Right renal pelvis (tissue), 4 donors: ENCODE measurements at regions not wholly inside any gene's neighbourhood (a gene's known extent, or its start where the extent isn't known, plus 50 kb on each side); places are given as distances from the start of the nearest gene placed in this dataset.

Experiments used
- DNase-seq, 4 donors: peaks; one replicate each; pipeline ENCODE4 v3.0.0-alpha.2; 2013; ENCODE audit warnings: low read depth in 4 of 4, low spot score in 3 of 4, missing footprints in 1 of 4

DNA sequence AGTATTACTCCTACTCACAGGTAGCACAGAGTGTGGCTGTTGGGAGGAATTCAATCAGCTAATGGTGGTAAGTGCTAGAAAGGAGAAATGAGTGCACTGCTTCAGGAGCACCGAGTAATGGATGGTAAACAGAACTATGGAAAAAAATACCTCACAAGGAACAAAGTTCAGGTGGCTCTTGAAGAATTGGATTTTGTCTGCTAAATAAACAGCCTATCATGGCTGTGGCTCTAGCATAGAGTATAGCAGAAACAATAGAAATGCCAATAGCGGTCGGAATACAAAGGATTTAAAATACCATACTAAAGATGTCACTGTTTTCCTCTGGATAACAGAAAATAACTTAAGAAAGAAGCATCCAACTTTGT lies 482.5 kb downstream of the NUP35 start:
- no peak for DNase-seq

DNA sequence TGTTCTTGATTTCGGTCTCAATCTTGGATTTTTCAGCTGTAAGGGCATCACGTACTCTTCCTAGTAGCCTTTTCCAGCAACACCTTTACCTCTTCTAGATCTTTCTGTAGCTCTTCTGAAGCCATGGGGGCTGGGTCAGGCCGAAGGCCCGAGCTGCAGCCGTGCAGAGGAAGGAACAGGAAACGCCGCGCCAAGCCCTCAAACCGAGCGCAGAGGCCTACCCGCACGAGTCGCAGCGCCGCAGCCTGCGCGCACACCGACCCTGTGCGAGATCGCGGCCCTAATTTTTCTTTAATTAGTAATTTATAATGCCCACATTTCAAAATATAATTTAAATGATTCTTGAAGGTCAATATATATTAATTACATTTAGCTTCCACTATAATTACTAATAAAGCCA lies 483.8 kb downstream of the NUP35 start:
- no peak for DNase-seq

DNA sequence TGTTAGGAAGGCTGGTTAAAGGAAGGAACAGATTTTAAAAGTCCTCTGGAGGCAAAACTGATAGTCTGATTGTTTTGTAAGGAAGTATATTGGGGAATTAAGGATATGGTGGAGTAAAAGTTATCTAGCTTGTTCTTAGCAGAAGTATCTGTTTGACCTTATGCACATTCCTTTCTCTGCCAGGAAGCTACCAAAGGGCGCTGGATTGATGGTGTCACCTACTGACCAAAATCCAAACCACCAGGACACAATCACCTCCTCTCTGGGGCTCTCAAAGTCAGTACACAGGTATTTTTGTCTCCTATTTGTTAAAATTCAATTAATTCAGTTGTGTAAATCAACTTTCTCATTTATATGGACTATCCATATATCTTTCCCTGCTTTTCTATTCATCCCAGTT lies 484.5 kb downstream of the NUP35 start:
- DNase-seq = no peak

DNA sequence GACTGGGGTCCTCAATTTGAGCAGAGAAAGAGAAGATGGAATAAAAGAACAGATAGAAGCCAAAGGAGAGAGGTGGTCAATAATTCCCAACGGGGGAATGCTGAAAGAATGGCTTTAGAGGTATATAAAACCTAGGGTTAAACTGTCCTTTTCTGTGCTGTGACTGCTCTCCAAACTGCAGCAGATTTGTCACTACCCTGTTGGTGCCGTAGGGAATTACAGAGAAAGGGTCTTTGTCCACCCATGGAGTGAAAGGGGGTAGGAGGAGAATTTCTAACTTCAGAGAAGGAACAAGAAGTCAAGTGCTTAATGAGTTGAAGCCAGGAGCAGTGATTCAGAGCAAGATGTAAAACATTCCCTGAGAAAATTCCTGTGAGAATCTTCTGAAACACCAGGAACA lies 486.5 kb downstream of the NUP35 start:
- no peak for DNase-seq

DNA sequence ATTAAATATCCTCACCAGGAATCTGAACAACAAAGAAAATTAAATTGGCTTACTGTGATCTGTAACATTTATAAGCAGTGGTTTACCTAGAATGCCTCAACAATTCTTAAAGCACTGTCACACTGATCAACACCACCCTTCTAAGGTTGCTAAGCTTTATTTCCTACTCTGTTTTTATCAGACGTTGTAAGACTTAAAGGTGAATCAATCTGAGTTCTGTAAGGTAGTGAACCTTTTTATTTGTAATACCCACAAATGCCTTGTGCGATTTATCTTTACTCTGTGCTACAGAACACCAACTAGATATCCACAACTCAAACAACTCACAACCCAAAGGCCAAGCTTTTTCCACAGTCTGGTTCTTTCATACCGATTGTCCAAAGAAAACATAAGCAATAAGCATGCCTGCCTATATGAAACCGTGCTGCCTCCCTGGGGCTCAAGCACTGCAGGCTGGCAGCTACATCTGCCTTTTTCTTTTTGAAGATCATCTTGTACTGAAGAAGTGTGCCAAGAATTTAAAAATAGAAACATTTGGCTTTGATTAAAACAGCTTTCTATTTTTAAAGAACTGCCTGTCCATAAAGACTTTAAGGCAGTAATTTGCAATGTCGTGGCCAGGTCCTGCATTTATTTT lies 490.7 kb downstream of the NUP35 start:
- DNase-seq = no peak

DNA sequence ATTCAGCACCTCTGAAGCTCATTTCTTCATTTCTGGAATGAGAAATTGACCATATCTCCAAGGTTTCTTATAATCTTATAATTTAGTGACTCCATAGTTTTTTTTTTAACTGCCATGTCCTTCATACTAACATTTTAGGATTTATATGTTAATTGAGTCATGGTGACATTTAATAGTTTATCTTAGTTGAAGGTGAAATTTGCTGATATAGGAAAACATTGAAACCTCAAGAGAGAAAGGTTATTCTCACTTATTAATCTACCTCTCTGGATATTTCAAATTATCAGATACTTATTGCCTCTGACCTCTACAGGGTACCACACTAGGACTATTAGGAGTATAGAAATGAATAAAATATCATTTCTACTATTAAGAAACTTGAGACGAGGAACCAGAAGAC lies 499.0 kb downstream of the NUP35 start:
- DNase-seq = no peak

DNA sequence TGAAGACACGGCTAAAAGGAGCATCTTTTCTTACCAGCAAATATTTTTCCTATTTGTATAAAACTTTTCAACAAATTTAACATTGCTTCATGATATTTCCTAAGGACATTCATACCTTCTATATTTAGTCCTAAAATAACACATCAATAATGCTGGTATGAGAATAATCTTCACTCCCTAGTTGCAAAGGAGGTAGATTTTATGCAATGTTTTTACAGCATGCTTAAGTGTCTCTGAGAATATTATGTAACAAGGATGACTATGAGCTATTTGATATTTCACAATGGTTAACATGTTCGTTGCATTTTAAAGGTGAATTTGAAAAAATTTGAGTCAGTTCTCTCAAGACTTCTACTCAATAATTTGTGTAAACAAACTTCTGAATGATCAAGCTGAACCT lies 506.7 kb downstream of the NUP35 start:
- no peak for DNase-seq

DNA sequence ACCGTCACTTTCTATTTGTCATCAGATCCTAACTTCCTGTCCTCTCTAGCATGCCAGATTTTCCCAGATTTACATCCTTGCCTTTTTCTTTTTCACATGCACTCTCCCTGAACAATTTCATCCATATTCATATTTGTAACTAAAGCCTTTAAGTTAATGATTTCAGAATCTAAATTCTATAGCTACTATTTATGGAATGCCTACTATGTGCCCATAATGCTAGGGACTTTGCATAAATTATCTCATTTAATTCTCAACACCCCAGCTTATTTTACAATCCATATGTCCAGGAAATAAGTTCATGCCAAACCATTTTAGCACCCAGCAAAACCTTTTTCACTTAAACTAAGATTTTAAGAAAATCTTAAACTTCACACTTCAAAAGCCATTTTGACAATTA lies 531.9 kb downstream of the NUP35 start:
- DNase-seq = no peak

DNA sequence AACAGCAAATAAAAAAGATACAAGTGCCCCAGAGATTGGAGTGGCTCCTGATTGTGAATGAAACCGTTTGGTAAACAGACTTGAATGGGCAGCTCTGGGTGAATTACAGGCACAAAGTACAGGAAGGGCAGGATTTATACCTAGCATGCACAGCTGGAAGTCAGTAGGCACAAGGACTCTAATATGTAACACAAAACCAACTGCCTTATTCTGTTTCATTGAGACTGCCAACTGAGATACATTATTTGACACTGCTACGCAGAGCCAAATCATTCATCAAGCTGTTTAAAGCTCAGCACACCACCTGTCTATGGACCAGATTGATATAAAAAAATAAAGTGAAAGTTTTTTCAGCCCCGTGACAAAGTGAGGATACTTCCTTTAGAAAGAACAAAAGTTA lies 541.2 kb downstream of the NUP35 start:
- no peak for DNase-seq

DNA sequence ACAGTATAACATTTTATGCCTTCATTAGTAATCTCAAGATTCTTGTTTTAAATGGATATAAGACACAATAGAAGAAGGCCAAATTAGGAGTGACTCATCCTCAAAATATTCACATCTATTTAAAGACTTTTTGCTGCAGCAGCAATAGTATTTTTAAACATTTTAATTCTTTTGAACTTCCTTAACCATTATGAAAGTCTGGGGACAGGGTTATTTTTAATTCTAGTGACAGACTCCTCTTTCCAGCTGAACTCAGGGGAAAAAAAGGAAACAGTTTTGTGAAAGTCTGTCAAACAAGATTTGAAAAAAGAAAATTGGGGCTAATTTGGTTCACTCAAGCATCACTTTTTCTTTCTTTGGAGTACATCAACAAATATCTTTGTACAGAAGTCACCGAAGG lies 541.8 kb downstream of the NUP35 start:
- no peak for DNase-seq

DNA sequence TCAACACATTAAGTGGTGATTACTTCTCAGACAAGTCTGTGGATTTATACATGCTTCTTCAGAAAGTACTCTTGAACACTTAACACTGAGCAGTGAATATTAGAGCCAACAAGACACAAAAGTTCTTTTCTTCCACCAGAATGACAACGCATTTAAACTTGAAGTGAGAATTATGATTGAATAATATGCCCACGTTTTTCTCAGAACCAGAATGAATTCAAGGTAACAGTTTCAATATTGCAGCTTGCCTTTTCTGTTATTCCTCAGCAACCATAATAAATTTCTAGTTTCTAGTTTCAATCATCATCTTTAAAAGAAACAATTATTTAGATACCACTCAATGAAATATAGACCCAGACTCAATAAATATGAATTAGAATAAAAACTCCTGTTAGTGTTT lies 547.0 kb downstream of the NUP35 start:
- no peak for DNase-seq

DNA sequence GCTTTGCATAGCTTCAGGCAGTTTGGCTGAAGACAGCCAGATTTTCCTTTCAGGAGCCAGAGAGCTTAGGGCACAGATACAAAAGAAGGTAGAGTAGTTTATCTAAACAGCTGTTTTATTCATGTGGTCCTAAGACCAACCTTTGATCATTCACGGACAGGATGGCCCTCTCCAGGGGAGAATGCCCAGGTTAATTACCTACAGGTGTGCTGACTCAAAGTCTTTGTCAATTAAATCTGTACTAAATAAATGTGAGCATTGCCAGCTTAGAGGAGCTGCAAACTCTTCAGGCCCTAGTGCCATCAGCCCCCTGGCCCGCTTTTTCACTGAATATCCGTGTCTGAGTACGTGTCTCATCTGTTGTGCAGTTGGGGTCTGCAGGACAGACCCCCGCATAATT lies 554.7 kb downstream of the NUP35 start:
- DNase-seq = no peak

DNA sequence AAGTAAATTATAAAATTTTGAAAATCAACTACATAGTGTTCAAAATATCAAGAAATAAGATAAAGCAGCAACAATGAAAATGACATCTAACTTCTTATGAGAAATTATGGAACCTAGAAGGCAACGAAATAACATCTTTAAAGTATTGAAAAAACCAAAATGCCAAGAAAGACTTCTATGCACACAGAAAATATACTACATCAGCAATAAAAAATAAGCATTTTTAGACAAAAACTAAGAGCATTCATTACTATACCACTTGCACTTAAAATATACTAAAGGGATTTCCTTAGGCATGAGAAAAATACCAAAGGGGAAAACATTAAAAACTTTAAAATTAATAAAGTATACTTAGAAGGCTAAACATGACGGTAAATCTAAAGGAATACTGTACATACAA lies 556.3 kb downstream of the NUP35 start:
- DNase-seq = no peak

DNA sequence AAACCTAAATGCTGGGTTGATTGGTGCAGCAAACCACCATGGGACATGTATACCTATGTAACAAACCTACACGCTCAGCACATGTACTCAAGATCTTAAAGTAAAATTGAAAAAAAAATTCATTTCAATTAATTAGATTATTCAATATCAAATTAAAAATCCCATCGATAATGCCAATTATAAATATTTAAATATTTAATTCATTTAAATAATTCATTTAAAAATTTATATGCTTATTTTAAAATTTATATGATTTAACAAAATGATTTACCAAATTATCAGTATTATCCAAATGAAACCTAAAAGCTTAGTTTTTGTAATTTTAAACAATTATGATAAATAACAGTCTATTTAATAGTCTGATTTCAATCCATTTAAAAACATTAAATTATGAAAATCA lies 560.4 kb downstream of the NUP35 start:
- DNase-seq = no peak

DNA sequence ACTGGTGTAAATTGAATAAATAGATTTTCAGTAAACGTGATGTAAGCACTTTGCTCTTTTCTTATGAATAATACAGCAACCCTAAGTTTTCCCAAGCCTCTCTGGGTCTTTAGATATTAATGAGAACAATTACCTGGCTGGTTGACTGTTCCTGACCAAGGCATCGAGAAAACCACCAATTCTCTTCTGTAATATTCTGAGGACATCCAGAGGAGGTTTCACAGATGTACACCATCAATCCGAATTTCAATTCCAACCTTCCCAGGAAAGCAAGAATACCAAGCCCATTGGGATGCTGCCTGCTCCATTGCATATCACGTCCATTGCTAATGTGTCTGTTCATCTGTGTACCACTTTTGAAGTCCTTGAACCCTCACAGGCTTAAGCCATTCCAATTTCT lies 571.8 kb downstream of the NUP35 start:
- DNase-seq = no peak

DNA sequence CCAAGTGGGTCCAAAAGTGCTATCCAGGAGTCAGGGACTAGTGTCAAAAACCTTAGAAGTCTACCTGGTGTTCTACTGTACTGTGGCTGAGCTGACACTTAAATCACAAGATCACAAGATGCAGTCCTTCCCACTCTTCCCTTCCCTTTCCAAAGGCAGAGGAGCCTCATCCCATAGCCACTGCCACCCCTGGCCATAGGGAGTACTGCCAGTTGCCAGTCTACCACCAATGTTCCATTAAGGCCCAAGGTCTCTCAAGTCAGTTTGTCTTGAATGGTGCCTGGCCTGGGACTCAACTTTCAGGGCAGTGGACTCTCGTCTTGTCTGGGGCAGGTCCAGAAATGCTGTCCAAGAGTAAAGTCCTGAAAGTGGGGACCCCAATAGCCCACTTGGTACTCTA lies 585.6 kb downstream of the NUP35 start:
- DNase-seq = no peak

DNA sequence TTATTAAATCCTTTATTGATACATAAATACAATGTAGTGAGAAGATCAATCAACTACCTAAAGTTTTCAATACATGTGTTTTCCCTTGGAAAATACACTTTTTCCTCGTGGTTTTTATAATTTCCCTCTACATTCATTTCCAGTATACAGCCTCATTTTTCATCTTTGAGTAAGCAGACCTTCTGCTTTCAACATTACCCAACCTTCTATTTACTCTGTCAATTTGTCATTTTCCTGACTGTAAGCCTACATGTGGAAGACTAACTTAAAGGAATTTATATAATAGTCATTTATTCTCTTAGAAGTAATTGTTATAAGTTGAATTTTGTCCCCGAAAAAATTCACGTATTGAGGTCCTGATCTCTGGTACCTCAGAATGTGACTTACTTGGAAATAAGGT lies 594.0 kb downstream of the NUP35 start:
- no peak for DNase-seq

DNA sequence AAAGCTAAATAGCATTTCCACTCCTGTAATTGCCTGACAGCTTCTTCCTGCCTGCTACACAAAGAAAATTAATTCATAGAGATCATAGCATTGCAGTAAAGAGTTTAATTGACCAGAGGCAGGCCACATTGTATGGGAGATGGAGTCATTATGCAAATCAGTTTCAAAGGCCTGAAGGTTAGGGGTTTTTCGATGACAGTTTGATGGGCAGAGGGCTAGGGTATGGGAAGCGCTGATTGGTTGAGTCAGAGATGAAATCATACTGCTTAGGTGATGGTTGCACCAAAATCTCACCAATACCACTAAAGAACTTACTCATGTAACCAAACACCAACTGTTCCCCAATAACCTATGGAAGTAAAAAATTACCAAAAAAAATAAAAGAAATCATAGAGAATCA lies 599.0 kb downstream of the NUP35 start:
- DNase-seq = no peak

DNA sequence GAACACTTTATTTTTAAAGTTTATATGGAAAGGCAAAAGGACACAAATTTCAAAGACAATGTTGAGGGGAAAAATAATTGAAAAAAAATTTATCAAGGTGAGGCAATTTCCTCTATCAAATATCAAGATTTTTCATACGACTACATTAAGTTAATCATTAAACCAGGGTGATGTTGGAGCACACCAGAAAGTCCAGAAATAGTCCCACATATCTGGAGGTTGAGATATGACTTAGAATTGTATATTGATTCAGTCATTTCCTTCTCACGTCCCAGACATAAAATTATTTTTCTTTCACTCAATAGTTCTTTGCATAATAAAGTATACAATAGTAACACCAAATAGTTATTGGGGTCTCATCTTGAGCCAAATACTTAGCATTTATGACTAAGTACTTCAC lies 605.1 kb downstream of the NUP35 start:
- no peak for DNase-seq

DNA sequence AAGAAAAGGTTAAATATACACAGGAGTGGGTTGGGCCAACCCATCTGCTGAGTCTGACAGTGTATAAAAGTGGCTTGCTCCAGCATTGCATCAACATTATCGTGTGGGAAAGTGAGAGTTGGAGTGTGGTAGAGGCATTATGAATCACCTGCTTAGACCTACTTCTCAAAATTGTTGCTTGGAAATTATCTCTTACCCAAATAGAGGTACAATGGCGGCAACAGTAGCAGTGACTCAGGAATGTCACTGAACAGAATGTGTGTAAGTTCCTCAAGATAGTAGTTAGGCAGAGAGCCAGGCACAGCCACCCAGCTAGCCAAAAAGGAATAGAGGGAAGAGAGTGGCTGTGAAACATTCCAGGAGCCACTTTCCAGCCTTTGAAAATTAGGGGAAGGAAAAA lies 616.0 kb downstream of the NUP35 start:
- DNase-seq = no peak

DNA sequence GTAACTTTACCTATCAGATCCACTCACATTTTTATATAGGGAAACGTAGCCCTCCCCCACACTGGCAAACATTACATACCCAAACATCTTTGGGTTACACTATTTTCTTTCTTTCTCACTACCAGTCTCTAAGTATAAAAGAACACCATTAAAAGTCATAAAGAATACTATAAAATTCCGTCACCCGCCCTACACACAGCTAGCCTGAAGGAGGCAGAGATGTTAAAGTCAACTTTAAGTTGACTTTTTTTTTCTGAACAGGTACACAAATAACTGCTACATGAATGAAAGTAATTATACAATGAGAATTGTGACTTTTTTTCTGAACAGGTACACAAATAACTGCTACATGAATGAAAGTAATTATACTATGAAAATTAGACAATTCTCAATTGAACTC lies 628.3 kb downstream of the NUP35 start:
- DNase-seq = no peak

DNA sequence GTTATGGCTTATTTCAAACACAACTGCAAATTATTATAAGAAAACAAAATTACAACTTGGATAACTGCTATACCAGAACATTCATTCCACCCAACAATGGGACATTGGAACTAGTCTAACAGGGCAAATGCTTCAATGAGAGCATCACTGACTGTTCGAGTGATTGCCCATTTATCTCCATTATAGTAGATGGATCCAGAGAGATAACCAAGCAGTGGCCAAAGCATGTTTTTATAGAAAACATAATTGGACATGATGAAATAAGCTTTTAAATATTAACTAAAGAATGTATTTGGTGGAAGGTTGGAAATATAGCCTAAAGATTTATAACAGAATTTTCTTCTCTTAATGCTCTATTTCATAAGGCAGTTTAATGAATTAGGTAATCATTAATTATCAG lies 634.8 kb downstream of the NUP35 start:
- DNase-seq = no peak

DNA sequence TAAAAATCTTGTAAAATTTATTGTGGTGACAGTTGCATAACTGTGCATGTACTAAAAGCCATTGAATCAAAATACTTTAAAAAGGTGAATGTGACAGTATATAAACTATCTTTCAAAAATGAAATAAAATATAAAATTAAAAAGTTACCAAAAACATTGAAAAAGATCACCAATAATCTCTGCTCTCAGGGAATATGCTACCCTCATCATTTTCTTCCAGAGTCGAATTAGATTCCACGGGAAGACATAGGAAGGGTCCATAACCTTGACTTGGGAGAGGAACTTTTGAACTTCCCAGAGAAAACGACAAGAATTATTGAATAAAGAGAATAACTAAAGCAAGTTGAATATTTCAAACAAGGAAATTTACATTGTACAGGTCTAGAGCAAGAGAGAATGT lies 649.5 kb downstream of the NUP35 start:
- DNase-seq = no peak

DNA sequence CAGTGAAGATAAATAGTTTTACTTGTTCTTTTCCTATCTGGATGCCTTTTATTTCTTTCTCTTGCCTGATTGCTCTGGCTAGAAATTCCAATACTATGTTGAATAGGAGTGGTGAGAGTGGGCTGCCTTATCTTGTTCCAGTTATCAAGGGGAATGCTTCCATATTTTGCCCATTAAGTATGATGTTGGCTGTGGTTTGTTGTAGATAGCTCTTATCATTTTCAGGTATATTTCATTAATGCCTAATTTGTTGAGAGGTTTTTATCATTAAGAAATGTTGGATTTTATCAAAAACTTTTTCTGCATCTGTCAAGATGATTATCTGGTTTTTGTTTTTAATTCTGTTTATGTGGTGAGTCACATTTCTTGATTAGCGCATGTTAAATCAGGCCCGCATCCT lies 655.8 kb downstream of the NUP35 start:
- DNase-seq = no peak
